MCF 10A (cell line): ENCODE measurements at regions not wholly inside any gene's neighbourhood (a gene's known extent, or its start where the extent isn't known, plus 50 kb on each side); places are given as distances from the start of the nearest gene placed in this dataset.

ENCODE experiments used
- BruUV-seq: library from RNA; stranded (reverse); fragments of 400-500 nt; replicated peaks from 2 replicates; lab custom pipeline; 2021; lab: Mats Ljungman, UMichigan
- CTCF ChIA-PET: fragments of 300-600 bp; sonication (Branson Sonifier 250); formaldehyde crosslinking; extraction: SDS; loops from one replicate; lab custom pipeline; 2021; ENCODE audit warnings: antibody characterized with exemption, inconsistent platforms; lab: Yijun Ruan, JAX
- POLR2A ChIA-PET: fragments of 300-600, 350-650 bp; sonication (Branson Sonifier 250); formaldehyde crosslinking; extraction: SDS; loops from one replicate; lab custom pipeline; 2020; ENCODE audit warnings: antibody characterized with exemption, inconsistent platforms; lab: Yijun Ruan, JAX
- DNase-seq: peaks from one replicate; pipeline ENCODE4 v3.0.0-alpha.2; 2018; ENCODE audit not compliant: unreplicated experiment
- H3K27ac Mint-ChIP-seq: one replicate; pipeline ENCODE4 v1.8.0; 2022; ENCODE audit warnings: mild to moderate bottlenecking, low read depth, mixed read lengths; ENCODE audit not compliant: unreplicated experiment
- H3K27me3 Mint-ChIP-seq: one replicate; pipeline ENCODE4 v1.8.0; 2022; ENCODE audit warnings: mixed read lengths; ENCODE audit not compliant: insufficient read depth, unreplicated experiment
- H3K36me3 Mint-ChIP-seq: one replicate; pipeline ENCODE4 v1.8.0; 2022; ENCODE audit warnings: mild to moderate bottlenecking, moderate library complexity, mixed read lengths; ENCODE audit not compliant: insufficient read depth, unreplicated experiment
- H3K4me1 Mint-ChIP-seq: one replicate; pipeline ENCODE4 v1.8.0; 2022; ENCODE audit warnings: mixed read lengths; ENCODE audit not compliant: insufficient read depth, unreplicated experiment
- H3K4me3 Mint-ChIP-seq: one replicate; pipeline ENCODE4 v1.8.0; 2022; ENCODE audit warnings: mild to moderate bottlenecking, moderate library complexity, mixed read lengths; ENCODE audit not compliant: unreplicated experiment
- H3K9me3 Mint-ChIP-seq: one replicate; pipeline ENCODE4 v1.8.0; 2022; ENCODE audit warnings: mixed read lengths; ENCODE audit not compliant: unreplicated experiment
- intact Hi-C: fragments of 100-400 bp; cut with micrococcal nuclease; formaldehyde crosslinking; loops from 2 replicates; pipeline ENCODE4 v1.14.1; 2022
- TF ChIP-seq, protein P1 (sequence below): fragments of 200-600 bp; IDR thresholded peaks from one replicate; pipeline ENCODE4 v1.8.0; 2022; ENCODE audit warnings: antibody characterized with exemption, mild to moderate bottlenecking; ENCODE audit not compliant: unreplicated experiment

DNA sequence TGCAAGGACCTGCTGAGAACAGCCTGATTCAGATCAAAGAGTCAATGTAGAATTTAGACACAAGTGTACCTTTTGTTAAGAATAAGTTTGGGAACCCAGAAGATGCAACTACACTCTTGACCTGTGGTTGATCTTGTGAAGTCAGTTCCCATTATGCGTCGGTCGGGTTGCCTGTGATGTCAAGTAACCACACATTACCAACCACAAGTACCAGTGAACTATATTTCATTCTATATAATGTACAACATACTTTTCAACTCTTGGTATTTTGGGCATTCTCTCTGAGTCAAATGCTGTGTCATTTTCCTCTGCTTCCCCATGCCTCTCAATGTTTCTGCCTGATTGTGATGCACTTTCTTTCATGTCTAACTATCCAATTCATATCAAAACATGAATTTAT lies 426.2 kb downstream of the ETV1 start:
- Mint-ChIP-seq H3K27ac (no peak overlapping the region), H3K4me1 (no peaks in the 10 kb centered on the region), H3K36me3 (no peaks in the 10 kb centered on the region), H3K9me3 (no peaks in the 10 kb centered on the region), H3K27me3 (peaks cover 47% of the 10 kb centered on the region), H3K4me3 (no peak overlapping the region)
- TF ChIP-seq, protein P1, sequence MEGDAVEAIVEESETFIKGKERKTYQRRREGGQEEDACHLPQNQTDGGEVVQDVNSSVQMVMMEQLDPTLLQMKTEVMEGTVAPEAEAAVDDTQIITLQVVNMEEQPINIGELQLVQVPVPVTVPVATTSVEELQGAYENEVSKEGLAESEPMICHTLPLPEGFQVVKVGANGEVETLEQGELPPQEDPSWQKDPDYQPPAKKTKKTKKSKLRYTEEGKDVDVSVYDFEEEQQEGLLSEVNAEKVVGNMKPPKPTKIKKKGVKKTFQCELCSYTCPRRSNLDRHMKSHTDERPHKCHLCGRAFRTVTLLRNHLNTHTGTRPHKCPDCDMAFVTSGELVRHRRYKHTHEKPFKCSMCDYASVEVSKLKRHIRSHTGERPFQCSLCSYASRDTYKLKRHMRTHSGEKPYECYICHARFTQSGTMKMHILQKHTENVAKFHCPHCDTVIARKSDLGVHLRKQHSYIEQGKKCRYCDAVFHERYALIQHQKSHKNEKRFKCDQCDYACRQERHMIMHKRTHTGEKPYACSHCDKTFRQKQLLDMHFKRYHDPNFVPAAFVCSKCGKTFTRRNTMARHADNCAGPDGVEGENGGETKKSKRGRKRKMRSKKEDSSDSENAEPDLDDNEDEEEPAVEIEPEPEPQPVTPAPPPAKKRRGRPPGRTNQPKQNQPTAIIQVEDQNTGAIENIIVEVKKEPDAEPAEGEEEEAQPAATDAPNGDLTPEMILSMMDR: no peak
- ChIA-PET CTCF (interaction anchor here (0.8 kb wide), 1 partner anchor 38 kb away, joined by 4 read pairs; no protein-coding TSS in a partner anchor), POLR2A (no interaction called here)
- DNase-seq: no peak
- no TSS peak for BruUV-seq
- intact Hi-C loops: no loop called here

DNA sequence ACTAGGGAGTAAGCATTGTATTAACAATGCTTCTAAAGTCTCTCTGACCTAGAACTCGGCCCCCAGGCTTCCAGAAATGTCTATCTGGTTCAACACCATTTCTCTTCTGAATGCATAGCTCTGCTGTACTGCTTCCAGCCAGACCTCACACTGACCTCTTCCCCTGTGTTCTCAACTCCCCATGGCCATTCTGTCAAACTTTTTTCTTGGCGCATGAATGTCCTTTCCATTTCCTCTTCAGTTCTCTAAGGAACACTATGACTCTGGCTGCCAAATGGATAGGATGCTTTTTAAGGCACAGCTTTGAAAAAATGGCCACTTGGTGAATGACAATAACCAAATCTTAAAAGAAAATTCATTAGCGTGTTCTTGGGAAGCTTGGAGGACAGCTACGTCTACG lies 425.8 kb downstream of the ETV1 start:
- Mint-ChIP-seq H3K4me3 (no peak overlapping the region), H3K36me3 (no peaks in the 10 kb centered on the region), H3K27ac (no peak overlapping the region), H3K9me3 (no peaks in the 10 kb centered on the region), H3K4me1 (no peaks in the 10 kb centered on the region), H3K27me3 (peaks cover 47% of the 10 kb centered on the region)
- TF ChIP-seq, protein P1: no peak
- ChIA-PET POLR2A (no interaction called here), CTCF (interaction anchor here (0.8 kb wide), 1 partner anchor 38 kb away, joined by 4 read pairs; no protein-coding TSS in a partner anchor)
- DNase-seq: no peak
- BruUV-seq: no TSS peak
- intact Hi-C loops: no loop called here

DNA sequence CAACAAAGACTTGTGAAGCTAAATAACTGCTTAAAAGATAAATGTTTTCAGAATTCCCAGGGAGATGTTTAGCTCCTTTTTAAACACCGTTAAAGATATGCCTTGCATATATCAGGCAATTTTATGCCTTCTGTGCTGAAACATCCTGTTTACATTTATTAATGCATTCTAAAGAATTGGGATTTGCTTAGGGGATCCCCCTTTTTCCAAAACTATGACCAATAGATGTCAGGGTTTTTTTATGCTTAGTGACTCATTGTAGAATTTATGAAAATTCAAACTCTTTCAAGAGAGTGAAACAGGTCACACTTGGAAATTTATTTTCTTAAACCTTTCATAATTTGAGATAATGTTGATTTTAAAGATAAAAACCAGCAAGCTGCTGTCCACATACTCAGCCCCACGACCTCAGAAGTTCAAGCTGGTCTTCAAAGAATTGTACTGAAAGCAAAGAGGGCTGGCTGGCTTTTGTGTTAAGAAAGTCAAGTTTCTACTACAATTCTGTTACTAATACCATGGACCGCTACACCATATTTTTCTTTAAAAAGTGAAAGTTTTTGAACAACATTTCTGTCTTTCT lies 411.8 kb downstream of the ETV1 start:
- TF ChIP-seq, protein P1: no peak
- DNase-seq: no peak
- Mint-ChIP-seq H3K9me3 (no peaks in the 10 kb centered on the region), H3K4me1 (no peaks in the 10 kb centered on the region), H3K4me3 (no peak overlapping the region), H3K27me3 (no peaks in the 10 kb centered on the region), H3K36me3 (no peaks in the 10 kb centered on the region), H3K27ac (no peak overlapping the region)
- POLR2A ChIA-PET: no interaction called here
- CTCF ChIA-PET: no interaction called here
- intact Hi-C loops: no loop called here
- BruUV-seq: no TSS peak

DNA sequence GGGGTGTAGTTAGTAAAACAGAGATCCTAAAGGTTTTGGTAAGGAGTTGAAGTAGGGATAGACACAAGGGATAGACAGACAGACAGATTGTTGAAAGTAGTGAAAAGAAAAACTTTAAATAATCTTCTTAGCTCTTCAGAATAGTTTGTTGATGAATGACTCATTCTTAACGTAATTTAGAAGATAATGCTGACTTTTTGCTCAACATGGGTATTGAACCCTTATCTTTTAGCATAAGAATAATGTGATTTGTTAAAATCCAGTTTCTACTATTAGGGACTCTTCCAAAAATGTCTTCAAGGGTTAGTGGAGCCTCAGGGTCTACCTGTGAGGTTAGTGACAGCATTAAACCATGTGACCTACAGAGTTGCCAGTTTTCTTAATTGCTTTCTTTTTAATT lies 411.2 kb downstream of the ETV1 start:
- Mint-ChIP-seq H3K36me3 (no peaks in the 10 kb centered on the region), H3K4me3 (no peak overlapping the region), H3K9me3 (no peaks in the 10 kb centered on the region), H3K4me1 (no peaks in the 10 kb centered on the region), H3K27ac (no peak overlapping the region), H3K27me3 (no peaks in the 10 kb centered on the region)
- no peak for DNase-seq
- BruUV-seq: no TSS peak
- intact Hi-C loops: no loop called here
- TF ChIP-seq, protein P1: no peak
- CTCF ChIA-PET: interaction anchor here (0.6 kb wide), 1 partner anchor 45 kb away, joined by 3 read pairs; no protein-coding TSS in a partner anchor
- POLR2A ChIA-PET: no interaction called here
